ENCODE measurements at regions not wholly inside any gene's neighbourhood (a gene's known extent, or its start where the extent isn't known, plus 50 kb on each side); places are given as distances from the start of the nearest gene placed in this dataset.

GRCh38 chr11:116478669-116479668 lies 293.8 kb downstream of the BUD13 start:
- no peak for TF ChIP-seq EZH2 (IDR thresholded peaks at IDR 0.05; ENCODE audit: insufficient read depth, poor library complexity, severe bottlenecking)
- no peak for TF ChIP-seq EZH2phosphoT487 (IDR thresholded peaks at IDR 0.05; ENCODE audit: insufficient read depth, low read depth)

Data from GM23248 (cell line).